Tibial nerve (tissue), 4 donors: ENCODE measurements at regions not wholly inside any gene's neighbourhood (a gene's known extent, or its start where the extent isn't known, plus 50 kb on each side); places are given as distances from the start of the nearest gene placed in this dataset.

Experiments
- DNase-seq, 2 donors: peaks; one replicate each; pipeline ENCODE4 v3.0.0-alpha.2; 2019; ENCODE audit warnings: low spot score in 2 of 2
- H3K27ac ChIP-seq, 4 donors: fragments of 200-600 bp; sonication (generic) in 3 of 4; one replicate each; pipeline ENCODE4 v1.5.1; 2017 to 2019; ENCODE audit warnings: mild to moderate bottlenecking in 1 of 4
- H3K27me3 ChIP-seq, 2 donors: fragments of 200-600 bp; sonication (generic) in 1 of 2; one replicate each; pipeline versions ENCODE4 v1.5.1 to v1.6.0; 2017 to 2019
- H3K36me3 ChIP-seq, 3 donors: fragments of 200-600 bp; sonication (generic); one replicate each; pipeline ENCODE4 v1.5.1; 2018 to 2019
- H3K4me1 ChIP-seq, 4 donors: fragments of 200-600 bp; sonication (generic) in 3 of 4; one replicate each; pipeline ENCODE4 v1.5.1; 2017 to 2019
- H3K4me3 ChIP-seq, 4 donors: fragments of 200-600 bp; sonication (generic) in 3 of 4; one replicate each; pipeline ENCODE4 v1.5.1; 2017 to 2019; ENCODE audit warnings: mild to moderate bottlenecking in 1 of 4, moderate library complexity in 1 of 4
- H3K9me3 ChIP-seq, 4 donors: fragments of 200-600 bp; sonication (generic) in 3 of 4; one replicate each; pipeline ENCODE4 v1.5.1; 2017 to 2019
- EP300 ChIP-seq, 2 donors: sonication (generic); formaldehyde crosslinking; IDR thresholded peaks; one replicate each; pipeline ENCODE4 v1.6.1; 2017; ENCODE audit warnings: antibody characterized with exemption in 2 of 2, mild to moderate bottlenecking in 1 of 2
- POLR2A ChIP-seq, 2 donors: fragments of 450-650 bp; IDR thresholded peaks; one replicate each; pipeline ENCODE4 v1.6.1; 2017; ENCODE audit warnings: antibody characterized with exemption in 2 of 2, mild to moderate bottlenecking in 2 of 2, moderate library complexity in 2 of 2
- WGBS, 2 donors: methylation state at CpG; one replicate each; pipeline ENCODE4 v1.1.5; 2018; 5-methylcytosine and 5-hydroxymethylcytosine counted together
- TF ChIP-seq, protein P1 (sequence below), 5 experiments: fragments of 200-600 bp in 3 of 5; fragments of 450-650 bp in 2 of 5; sonication (generic) in 3 of 5; IDR thresholded peaks; one replicate each; pipeline ENCODE4 v1.5.1; 2016 to 2019; ENCODE audit warnings: antibody characterized with exemption in 5 of 5, mild to moderate bottlenecking in 3 of 5, moderate library complexity in 2 of 5

DNA sequence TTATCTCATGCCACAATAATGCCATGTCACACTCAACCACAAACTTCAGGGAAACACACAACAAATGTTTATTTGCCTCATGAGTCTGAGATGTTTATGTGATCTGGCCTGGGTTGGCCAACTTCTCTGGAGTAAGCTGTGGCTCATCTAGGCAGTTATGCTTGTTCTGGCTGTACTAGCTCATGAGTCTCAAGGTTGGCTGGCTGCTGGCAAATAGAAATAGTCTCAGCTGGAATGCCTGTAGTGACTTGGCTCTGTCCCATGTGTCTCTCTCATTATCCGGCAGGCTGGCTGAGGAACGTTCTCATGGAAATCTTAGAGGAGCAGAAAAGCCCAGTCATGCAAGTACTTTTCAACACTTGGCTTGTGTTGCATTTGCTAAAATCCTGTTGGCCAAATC lies 234.9 kb upstream of the CDH2 start:
- H3K27ac ChIP-seq: no peak overlapping the region
- no peaks in the 10 kb centered on the region for H3K36me3 ChIP-seq
- DNase-seq: no peak
- no peak for TF ChIP-seq POLR2A (IDR thresholded peaks at IDR 0.05)
- TF ChIP-seq, protein P1, sequence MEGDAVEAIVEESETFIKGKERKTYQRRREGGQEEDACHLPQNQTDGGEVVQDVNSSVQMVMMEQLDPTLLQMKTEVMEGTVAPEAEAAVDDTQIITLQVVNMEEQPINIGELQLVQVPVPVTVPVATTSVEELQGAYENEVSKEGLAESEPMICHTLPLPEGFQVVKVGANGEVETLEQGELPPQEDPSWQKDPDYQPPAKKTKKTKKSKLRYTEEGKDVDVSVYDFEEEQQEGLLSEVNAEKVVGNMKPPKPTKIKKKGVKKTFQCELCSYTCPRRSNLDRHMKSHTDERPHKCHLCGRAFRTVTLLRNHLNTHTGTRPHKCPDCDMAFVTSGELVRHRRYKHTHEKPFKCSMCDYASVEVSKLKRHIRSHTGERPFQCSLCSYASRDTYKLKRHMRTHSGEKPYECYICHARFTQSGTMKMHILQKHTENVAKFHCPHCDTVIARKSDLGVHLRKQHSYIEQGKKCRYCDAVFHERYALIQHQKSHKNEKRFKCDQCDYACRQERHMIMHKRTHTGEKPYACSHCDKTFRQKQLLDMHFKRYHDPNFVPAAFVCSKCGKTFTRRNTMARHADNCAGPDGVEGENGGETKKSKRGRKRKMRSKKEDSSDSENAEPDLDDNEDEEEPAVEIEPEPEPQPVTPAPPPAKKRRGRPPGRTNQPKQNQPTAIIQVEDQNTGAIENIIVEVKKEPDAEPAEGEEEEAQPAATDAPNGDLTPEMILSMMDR (IDR thresholded peaks at IDR 0.05): no peak
- no peak for TF ChIP-seq EP300 (IDR thresholded peaks at IDR 0.05)
- no peaks in the 10 kb centered on the region for H3K27me3 ChIP-seq
- WGBS, 2 donors: 21 to 73% methylated on average over 2 of the region's 2 CpGs
- H3K9me3 ChIP-seq: no peaks in the 10 kb centered on the region
- no peaks in the 10 kb centered on the region for H3K4me1 ChIP-seq
- H3K4me3 ChIP-seq: no peak overlapping the region

DNA sequence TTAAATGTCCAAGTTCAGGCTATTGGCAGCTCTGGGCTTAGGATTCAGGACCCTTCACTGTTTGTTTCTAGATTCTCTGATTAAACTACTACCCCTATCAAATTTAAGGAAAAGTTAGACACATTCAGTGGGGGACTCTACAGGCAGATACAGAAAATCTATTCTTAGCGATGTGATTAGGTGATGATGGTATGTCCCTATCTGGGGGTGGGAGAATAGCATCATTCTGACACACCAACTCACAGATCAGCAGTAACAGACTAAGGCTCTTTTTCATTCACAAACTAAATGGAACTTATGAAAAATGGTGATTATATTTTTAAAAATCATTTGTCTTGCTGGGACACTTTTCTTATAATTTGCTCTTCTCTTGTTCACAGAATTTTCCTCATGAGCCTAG lies 232.9 kb upstream of the CDH2 start:
- Histone ChIP-seq H3K27me3 (no peaks in the 10 kb centered on the region), H3K9me3 (no peaks in the 10 kb centered on the region), H3K36me3 (no peaks in the 10 kb centered on the region), H3K4me3 (no peak overlapping the region), H3K4me1 (no peaks in the 10 kb centered on the region), H3K27ac (no peak overlapping the region)
- TF ChIP-seq, protein P1 (IDR thresholded peaks at IDR 0.05): no peak
- TF ChIP-seq POLR2A (IDR thresholded peaks at IDR 0.05) (no peak), EP300 (IDR thresholded peaks at IDR 0.05) (no peak)
- DNase-seq: no peak
- WGBS, 2 donors: 91 to 93% methylated on average over 1 of the region's 1 CpG

DNA sequence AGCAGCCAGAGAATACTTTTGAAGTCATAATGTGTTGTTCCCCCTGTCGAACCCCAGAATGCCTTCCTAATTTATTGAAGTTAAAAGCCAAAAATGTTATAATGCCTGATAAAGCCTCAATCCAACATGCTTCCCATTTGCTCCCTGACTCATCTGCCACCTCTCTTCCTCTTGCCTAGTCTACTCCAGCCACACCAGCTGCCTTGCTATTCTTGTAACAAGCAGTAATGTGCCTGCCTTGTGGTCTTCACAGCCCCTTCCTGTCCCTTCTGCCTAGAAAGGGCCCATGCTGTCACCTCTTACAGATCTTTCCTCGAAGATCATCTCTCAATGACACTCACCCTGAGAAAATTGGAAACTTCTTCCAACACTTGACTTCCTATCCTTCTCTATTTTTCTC lies 231.6 kb upstream of the CDH2 start:
- no peaks in the 10 kb centered on the region for H3K36me3 ChIP-seq
- 84 to 88% methylated on average over 2 of the region's 2 CpGs for WGBS, 2 donors

DNA sequence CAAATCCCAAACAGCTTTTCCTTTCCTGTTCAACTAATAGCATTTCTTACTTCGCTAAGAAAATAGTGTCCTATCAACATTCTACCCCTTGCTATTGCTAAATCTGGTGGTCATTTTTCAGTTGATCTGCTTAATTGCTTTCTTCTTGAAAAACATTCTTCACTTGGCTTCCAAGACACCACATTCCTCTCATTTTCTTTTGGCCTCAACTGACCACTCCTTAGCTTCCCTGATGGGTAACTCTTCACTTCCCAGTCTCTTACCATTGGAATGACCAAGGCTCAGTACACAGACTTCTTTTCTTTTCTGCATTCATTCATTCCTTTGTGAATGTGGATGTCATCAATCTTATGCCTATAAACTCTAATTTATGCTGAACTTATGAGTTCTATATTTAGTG lies 230.8 kb upstream of the CDH2 start:
- no peaks in the 10 kb centered on the region for H3K36me3 ChIP-seq
- H3K27me3 ChIP-seq: no peaks in the 10 kb centered on the region
- no peak overlapping the region for H3K27ac ChIP-seq
- TF ChIP-seq, protein P1 (IDR thresholded peaks at IDR 0.05): no peak
- TF ChIP-seq EP300 (IDR thresholded peaks at IDR 0.05) (no peak), POLR2A (IDR thresholded peaks at IDR 0.05) (no peak)
- H3K4me1 ChIP-seq: no peaks in the 10 kb centered on the region
- WGBS, 2 donors: 60 to 70% methylated on average over 1 of the region's 1 CpG
- no peak for DNase-seq
- no peak overlapping the region for H3K4me3 ChIP-seq
- no peaks in the 10 kb centered on the region for H3K9me3 ChIP-seq

More for the DNA sequence above, 231.6 kb upstream of the CDH2 start:
- Histone ChIP-seq H3K27me3 (no peaks in the 10 kb centered on the region), H3K4me3 (no peak overlapping the region), H3K4me1 (no peaks in the 10 kb centered on the region), H3K27ac (no peak overlapping the region), H3K9me3 (no peaks in the 10 kb centered on the region)
- TF ChIP-seq, protein P1 (IDR thresholded peaks at IDR 0.05): no peak
- TF ChIP-seq EP300 (IDR thresholded peaks at IDR 0.05): no peak
- TF ChIP-seq POLR2A (IDR thresholded peaks at IDR 0.05): no peak
- no peak for DNase-seq

DNA sequence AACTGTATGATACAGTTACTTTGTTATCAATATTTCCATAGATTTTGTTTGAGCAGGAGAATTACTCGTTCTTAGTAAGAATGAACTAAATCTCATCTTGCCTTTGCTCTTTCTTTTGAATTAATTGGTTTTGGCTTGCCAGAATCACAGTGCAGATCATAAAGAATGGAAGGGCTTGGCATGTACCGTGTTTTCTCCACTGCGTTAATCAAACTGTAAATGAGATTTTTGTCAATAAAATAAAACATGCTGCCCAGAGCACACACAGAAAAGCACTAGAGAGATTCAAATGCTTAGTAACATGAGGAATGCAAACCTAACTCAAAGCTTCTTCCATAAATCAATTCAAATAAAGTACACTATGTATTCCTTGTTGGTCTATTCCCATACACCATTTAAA lies 229.6 kb upstream of the CDH2 start:
- Histone ChIP-seq H3K4me1 (no peaks in the 10 kb centered on the region), H3K27ac (no peak overlapping the region), H3K9me3 (no peaks in the 10 kb centered on the region), H3K36me3 (no peaks in the 10 kb centered on the region), H3K27me3 (no peaks in the 10 kb centered on the region), H3K4me3 (no peak overlapping the region)
- no peak for DNase-seq
- TF ChIP-seq, protein P1 (IDR thresholded peaks at IDR 0.05): no peak
- no peak for TF ChIP-seq POLR2A (IDR thresholded peaks at IDR 0.05)
- TF ChIP-seq EP300 (IDR thresholded peaks at IDR 0.05): no peak
- WGBS, 2 donors: 37 to 45% methylated on average over 3 of the region's 3 CpGs
